H9 (cell line): ENCODE measurements at regions not wholly inside any gene's neighbourhood (a gene's known extent, or its start where the extent isn't known, plus 50 kb on each side); places are given as distances from the start of the nearest gene placed in this dataset.

Source experiments
- DNase-seq: peaks from one replicate; pipeline ENCODE4 v3.0.0-alpha.2; 2017
- H2AFZ ChIP-seq: one replicate; pipeline ENCODE4 v1.6.1; 2013; ENCODE audit warnings: mild to moderate bottlenecking, low read length, control low read depth, moderate library complexity
- H2AK5ac ChIP-seq: 2 replicates; pipeline ENCODE4 v1.6.1; 2013; ENCODE audit warnings: low read length, control low read depth, mixed read lengths; ENCODE audit not compliant: insufficient read length
- H2BK120ac ChIP-seq: one replicate; pipeline ENCODE4 v1.6.1; 2013; ENCODE audit warnings: low read depth, mild to moderate bottlenecking, low read length, control low read depth, inconsistent platforms; ENCODE audit not compliant: poor library complexity, severe bottlenecking
- H2BK12ac ChIP-seq: 2 replicates; pipeline ENCODE4 v1.6.1; 2013; ENCODE audit warnings: low read length, control low read depth, mixed read lengths, low read depth; ENCODE audit not compliant: insufficient read length
- H2BK15ac ChIP-seq: 2 replicates; pipeline ENCODE4 v1.6.1; 2013; ENCODE audit warnings: low read depth, low read length, control low read depth
- H2BK20ac ChIP-seq: one replicate; pipeline ENCODE4 v1.6.1; 2013; ENCODE audit warnings: low read depth, mild to moderate bottlenecking, low read length, control low read depth, inconsistent platforms; ENCODE audit not compliant: poor library complexity, severe bottlenecking
- H2BK5ac ChIP-seq: 2 replicates; pipeline ENCODE4 v1.6.1; 2013; ENCODE audit warnings: low read length, control low read depth, mixed read lengths; ENCODE audit not compliant: insufficient read length
- H3K14ac ChIP-seq: 2 replicates; pipeline ENCODE4 v1.6.1; 2013; ENCODE audit warnings: low read length, control low read depth; ENCODE audit not compliant: insufficient read depth
- H3K18ac ChIP-seq: 2 replicates; pipeline ENCODE4 v1.6.1; 2013; ENCODE audit warnings: low read depth, mild to moderate bottlenecking, mixed read lengths, low read length, control low read depth; ENCODE audit not compliant: insufficient read length
- H3K23ac ChIP-seq: 2 replicates; pipeline ENCODE4 v1.6.1; 2013; ENCODE audit warnings: low read length, control low read depth, mixed read lengths, low read depth; ENCODE audit not compliant: insufficient read length
- H3K23me2 ChIP-seq: 2 replicates; pipeline ENCODE4 v1.6.1; 2013; ENCODE audit warnings: low read depth, mild to moderate bottlenecking, mixed read lengths, low read length, control low read depth; ENCODE audit not compliant: insufficient read length, poor library complexity, severe bottlenecking
- H3K27ac ChIP-seq: 2 replicates; pipeline ENCODE4 v1.5.1; 2013; ENCODE audit warnings: low read length, control low read depth, mixed read lengths, low read depth; ENCODE audit not compliant: insufficient read length
- H3K27me3 ChIP-seq: 2 replicates; pipeline ENCODE4 v1.6.1; 2013; ENCODE audit warnings: low read length, control low read depth, inconsistent platforms; ENCODE audit not compliant: insufficient read depth
- H3K4ac ChIP-seq: 2 replicates; pipeline ENCODE4 v1.6.1; 2013; ENCODE audit warnings: low read depth, mild to moderate bottlenecking, control low read depth, inconsistent platforms, low read length, moderate library complexity
- H3K4me1 ChIP-seq: 2 replicates; pipeline ENCODE4 v1.6.1; 2013; ENCODE audit warnings: low read length, control low read depth, inconsistent platforms; ENCODE audit not compliant: insufficient read depth
- H3K4me2 ChIP-seq: 2 replicates; pipeline ENCODE4 v1.6.1; 2013; ENCODE audit warnings: low read length, control low read depth, mixed read lengths; ENCODE audit not compliant: insufficient read length, insufficient read depth
- H3K56ac ChIP-seq: 2 replicates; pipeline ENCODE4 v1.6.1; 2013; ENCODE audit warnings: low read depth, mild to moderate bottlenecking, mixed read lengths, low read length, control low read depth; ENCODE audit not compliant: insufficient read length
- H3K79me1 ChIP-seq: 2 replicates; pipeline ENCODE4 v1.6.1; 2013; ENCODE audit warnings: low read depth, mild to moderate bottlenecking, moderate library complexity, low read length, control low read depth, inconsistent platforms; ENCODE audit not compliant: insufficient read depth, poor library complexity, severe bottlenecking
- H3K79me2 ChIP-seq: 2 replicates; pipeline ENCODE4 v1.6.1; 2013; ENCODE audit warnings: low read length, control low read depth, inconsistent platforms; ENCODE audit not compliant: insufficient read depth
- H3K9ac ChIP-seq: 2 replicates; pipeline ENCODE4 v1.6.1; 2013; ENCODE audit warnings: low read length, control low read depth, mixed read lengths; ENCODE audit not compliant: insufficient read length; ENCODE audit errors: extremely low read depth
- H3K9me3 ChIP-seq: one replicate; pipeline ENCODE4 v1.6.1; 2013; ENCODE audit warnings: low read depth, low read length, inconsistent platforms; ENCODE audit not compliant: control insufficient read depth
- H3T11ph ChIP-seq: one replicate; pipeline ENCODE4 v1.6.1; 2013; ENCODE audit warnings: mild to moderate bottlenecking, low read length, control low read depth, inconsistent platforms
- H4K20me1 ChIP-seq: one replicate; pipeline ENCODE4 v1.6.1; 2013; ENCODE audit not compliant: control insufficient read depth, insufficient read length, insufficient read depth
- H4K5ac ChIP-seq: 2 replicates; pipeline ENCODE4 v1.6.1; 2013; ENCODE audit warnings: low read depth, mild to moderate bottlenecking, mixed read lengths, low read length, control low read depth; ENCODE audit not compliant: insufficient read length
- H4K8ac ChIP-seq: replicated peaks from 2 replicates; pipeline ENCODE4 v1.6.1; 2013; ENCODE audit warnings: low read length, control low read depth, mixed read lengths, low read depth; ENCODE audit not compliant: insufficient read length
- H4K91ac ChIP-seq: 2 replicates; pipeline ENCODE4 v1.6.1; 2013; ENCODE audit warnings: low read depth, mild to moderate bottlenecking, moderate library complexity, mixed read lengths, low read length, control low read depth; ENCODE audit not compliant: insufficient read length
- H3K27ac Mint-ChIP-seq, 3 experiments: 2 replicates in 2 of 3; 3 replicates in 1 of 3; pipeline ENCODE4 v1.8.0; 2020 to 2021; ENCODE audit warnings: mixed read lengths in 3 of 3, mild to moderate bottlenecking in 1 of 3, moderate library complexity in 1 of 3
- H3K27me3 Mint-ChIP-seq: 2 replicates; pipeline ENCODE4 v1.8.0; 2021; ENCODE audit warnings: low read depth, mild to moderate bottlenecking, moderate library complexity, mixed read lengths
- H3K36me3 Mint-ChIP-seq, 3 experiments: 2 replicates in 2 of 3; 3 replicates in 1 of 3; pipeline ENCODE4 v1.8.0; 2020 to 2021; ENCODE audit warnings: low read depth in 3 of 3, mixed read lengths in 3 of 3; ENCODE audit not compliant: insufficient read depth in 1 of 3
- H3K4me1 Mint-ChIP-seq, 2 experiments: 2 replicates each; pipeline ENCODE4 v1.8.0; 2020; ENCODE audit warnings: mixed read lengths in 2 of 2
- H3K4me3 Mint-ChIP-seq, 2 experiments: 2 replicates in 1 of 2; 3 replicates in 1 of 2; pipeline ENCODE4 v1.8.0; 2020 to 2021; ENCODE audit warnings: mild to moderate bottlenecking in 2 of 2, mixed read lengths in 2 of 2, moderate library complexity in 1 of 2
- H3K9me3 Mint-ChIP-seq, 2 experiments: 2 replicates in 1 of 2; 3 replicates in 1 of 2; pipeline ENCODE4 v1.8.0; 2020; ENCODE audit warnings: mild to moderate bottlenecking in 2 of 2, mixed read lengths in 2 of 2, moderate library complexity in 1 of 2
- CTCF ChIP-seq: fragments of 200-600 bp; sonication (generic); conservative IDR thresholded peaks from 3 replicates; pipeline ENCODE4 v1.8.0; 2021; ENCODE audit warnings: antibody characterized with exemption, mild to moderate bottlenecking
- WGBS: extraction: QIAGEN DNeasy Blood & Tissue Kit; methylation state at CpG from one replicate; pipeline ENCODE4 v1.1.7; 2013; ENCODE audit warnings: missing lambda C conversion rate, low lambda C conversion rate, mixed read lengths; ENCODE audit not compliant: insufficient read length; ENCODE audit errors: extremely low coverage; 5-methylcytosine and 5-hydroxymethylcytosine counted together

GRCh38 chr3:86634361-86634760 is 356.6 kb downstream of the VGLL3 start:
- H2BK15ac ChIP-seq: no peak overlapping the region
- no peaks in the 10 kb centered on the region for H4K20me1 ChIP-seq
- Mint-ChIP-seq H3K4me3 (no peak overlapping the region), H3K9me3 (peaks cover 9 to 14% of the 10 kb centered on the region in 2 experiments), H3K36me3 (peaks cover 0 to 16% (median 11%) of the 10 kb centered on the region in 3 experiments; a peak in 4 of 7 replicates), H3K27me3 (no peaks in the 10 kb centered on the region), H3K27ac (peak overlapping the region in 1 of 3 experiments; percentile 53; a peak in 2 of 7 replicates), H3K4me1 (peaks cover 17 to 21% of the 10 kb centered on the region in 2 experiments)
- no peaks in the 10 kb centered on the region for H3K79me2 ChIP-seq
- no peak overlapping the region for H3K27ac ChIP-seq
- no peak overlapping the region for H3K14ac ChIP-seq
- no peak overlapping the region for H3K18ac ChIP-seq
- H2BK12ac ChIP-seq: no peak overlapping the region
- no peaks in the 10 kb centered on the region for H3K9me3 ChIP-seq
- H4K5ac ChIP-seq: no peak overlapping the region
- no peak for DNase-seq
- no peak overlapping the region for H2AK5ac ChIP-seq
- no peak overlapping the region for H3K56ac ChIP-seq
- H3T11ph ChIP-seq: no peak overlapping the region
- no peak overlapping the region for H3K4me2 ChIP-seq
- H2BK20ac ChIP-seq: no peak overlapping the region
- H2BK5ac ChIP-seq: no peak overlapping the region
- no peak for TF ChIP-seq CTCF
- no peak overlapping the region for H4K91ac ChIP-seq
- no peaks in the 10 kb centered on the region for H3K27me3 ChIP-seq
- H3K4me1 ChIP-seq: no peaks in the 10 kb centered on the region; the same call in 1 of the 2 replicates
- no CpG with 5 or more reads among the region's 3 CpGs for WGBS
- H3K9ac ChIP-seq: no peak overlapping the region
- no peak overlapping the region for H3K4ac ChIP-seq
- H4K8ac ChIP-seq: no peak overlapping the region
- no peak overlapping the region for H2BK120ac ChIP-seq
- H3K23me2 ChIP-seq: no peaks in the 10 kb centered on the region
- no peaks in the 10 kb centered on the region for H3K79me1 ChIP-seq
- H3K23ac ChIP-seq: no peak overlapping the region
- H2AFZ ChIP-seq: no peak overlapping the region
